HEK293 (cell line): ENCODE measurements at regions not wholly inside any gene's neighbourhood (a gene's known extent, or its start where the extent isn't known, plus 50 kb on each side); places are given as distances from the start of the nearest gene placed in this dataset.

ENCODE experiments used
- CTCF ChIA-PET: fragments of 350-600 bp; formaldehyde crosslinking; extraction: SDS; loops from one replicate; lab custom pipeline; 2021; ENCODE audit warnings: antibody characterized with exemption; lab: Yijun Ruan, JAX
- POLR2A ChIA-PET: fragments of 300-600 bp; formaldehyde crosslinking; extraction: SDS; loops from one replicate; lab custom pipeline; 2020; ENCODE audit warnings: antibody characterized with exemption, inconsistent platforms; lab: Yijun Ruan, JAX
- H3K27ac ChIP-seq: fragments of 200-500 bp; sonication (Bioruptor generic); 2 replicates; pipeline ENCODE4 v1.5.1; 2014; ENCODE audit warnings: low read depth, low read length, control low read depth, inconsistent platforms; ENCODE audit errors: extremely low read depth
- H3K36me3 ChIP-seq, 2 experiments: fragments of 200-500 bp in 1 of 2; sonication (Bioruptor generic) in 1 of 2; 1 replicate in 1 of 2; 2 replicates in 1 of 2; pipeline ENCODE4 v1.5.1; 2014 to 2017; ENCODE audit warnings: inconsistent platforms in 2 of 2, low read length in 2 of 2; ENCODE audit not compliant: control insufficient read depth in 2 of 2, insufficient read depth in 1 of 2
- H3K4me1 ChIP-seq: fragments of 200-500 bp; sonication (Bioruptor generic); 2 replicates; pipeline ENCODE4 v1.5.1; 2014; ENCODE audit warnings: mild to moderate bottlenecking, low read length, inconsistent platforms; ENCODE audit not compliant: control insufficient read depth, insufficient read depth
- H3K4me3 ChIP-seq: 2 replicates; pipeline ENCODE4 v1.5.1; 2011; ENCODE audit warnings: low read depth, mild to moderate bottlenecking, control low read depth, low read length, moderate library complexity
- H3K9me3 ChIP-seq: fragments of 200-500 bp; sonication (Bioruptor generic); 2 replicates; pipeline ENCODE4 v1.5.1; 2014; ENCODE audit warnings: low read depth, low read length, inconsistent platforms; ENCODE audit not compliant: control insufficient read depth, insufficient read depth
- BCL11A ChIP-seq: fragments of 450-650 bp; formaldehyde crosslinking; IDR thresholded peaks from 2 replicates; pipeline ENCODE4 v1.5.1; 2016; ENCODE audit warnings: low read depth, missing biosample characterization, missing genetic modification characterization
- BCL11B ChIP-seq: fragments of 450-650 bp; formaldehyde crosslinking; IDR thresholded peaks from 2 replicates; pipeline ENCODE4 v1.5.1; 2016; ENCODE audit warnings: low read depth, missing biosample characterization, missing genetic modification characterization
- ZBTB48 ChIP-seq: fragments of 450-650 bp; formaldehyde crosslinking; IDR thresholded peaks from 2 replicates; pipeline ENCODE4 v1.5.1; 2016; ENCODE audit warnings: missing biosample characterization, missing genetic modification characterization
- ZBTB7A ChIP-seq: fragments of 450-650 bp; formaldehyde crosslinking; IDR thresholded peaks from 2 replicates; pipeline ENCODE4 v1.5.1; 2016; ENCODE audit warnings: low read depth, missing biosample characterization, missing genetic modification characterization
- ZNF140 ChIP-seq: fragments of 450-650 bp; formaldehyde crosslinking; IDR thresholded peaks from 2 replicates; pipeline ENCODE4 v1.5.1; 2016; ENCODE audit warnings: missing biosample characterization, missing genetic modification characterization
- ZNF202 ChIP-seq: fragments of 450-650 bp; formaldehyde crosslinking; IDR thresholded peaks from 2 replicates; pipeline ENCODE4 v1.5.1; 2016; ENCODE audit warnings: missing biosample characterization, missing genetic modification characterization, borderline replicate concordance
- ZNF394 ChIP-seq: fragments of 450-650 bp; formaldehyde crosslinking; IDR thresholded peaks from 2 replicates; pipeline ENCODE4 v1.5.1; 2016; ENCODE audit warnings: missing biosample characterization, missing genetic modification characterization, mild to moderate bottlenecking, moderate library complexity, borderline replicate concordance
- ZNF404 ChIP-seq: fragments of 450-650 bp; formaldehyde crosslinking; IDR thresholded peaks from 2 replicates; pipeline ENCODE4 v1.5.1; 2017; ENCODE audit warnings: missing biosample characterization, missing genetic modification characterization
- ZNF561 ChIP-seq: fragments of 450-650 bp; IDR thresholded peaks from 2 replicates; pipeline ENCODE4 v1.5.1; 2018; ENCODE audit warnings: missing biosample characterization, missing genetic modification characterization, borderline replicate concordance
- ZNF654 ChIP-seq: fragments of 450-650 bp; formaldehyde crosslinking; IDR thresholded peaks from 2 replicates; pipeline ENCODE4 v1.5.1; 2016; ENCODE audit warnings: low read depth, missing biosample characterization, missing genetic modification characterization
- ZNF677 ChIP-seq: fragments of 450-650 bp; IDR thresholded peaks from 2 replicates; pipeline ENCODE4 v1.5.0; 2018; ENCODE audit warnings: missing biosample characterization, mild to moderate bottlenecking, missing genetic modification characterization, moderate library complexity
- ZNF747 ChIP-seq: fragments of 450-650 bp; formaldehyde crosslinking; IDR thresholded peaks from 2 replicates; pipeline ENCODE4 v1.5.1; 2016; ENCODE audit warnings: missing biosample characterization, missing genetic modification characterization
- ZNF776 ChIP-seq: fragments of 450-650 bp; formaldehyde crosslinking; IDR thresholded peaks from 2 replicates; pipeline ENCODE4 v1.5.0; 2017; ENCODE audit warnings: missing biosample characterization, missing genetic modification characterization, borderline replicate concordance
- ZNF837 ChIP-seq: fragments of 450-650 bp; formaldehyde crosslinking; IDR thresholded peaks from 2 replicates; pipeline ENCODE4 v1.5.1; 2016; ENCODE audit warnings: missing biosample characterization, missing genetic modification characterization
- TF ChIP-seq, protein P1 (sequence below): fragments of 450-650 bp; IDR thresholded peaks from 2 replicates; pipeline ENCODE4 v1.5.1; 2018; ENCODE audit warnings: missing biosample characterization, mild to moderate bottlenecking, missing genetic modification characterization
- TF ChIP-seq, protein P2 (sequence below): fragments of 450-650 bp; formaldehyde crosslinking; IDR thresholded peaks from 2 replicates; pipeline ENCODE4 v1.5.1; 2016; ENCODE audit warnings: missing biosample characterization, missing genetic modification characterization
- TF ChIP-seq, protein P3 (sequence below): fragments of 450-650 bp; formaldehyde crosslinking; IDR thresholded peaks from 2 replicates; pipeline ENCODE4 v1.5.1; 2016; ENCODE audit warnings: missing biosample characterization, missing genetic modification characterization, low read depth
- TF ChIP-seq, protein P4 (sequence below): fragments of 450-650 bp; formaldehyde crosslinking; IDR thresholded peaks from 2 replicates; pipeline ENCODE4 v1.5.1; 2016; ENCODE audit warnings: missing biosample characterization, missing genetic modification characterization, low read depth
- TF ChIP-seq, protein P5 (sequence below): fragments of 450-650 bp; formaldehyde crosslinking; IDR thresholded peaks from 2 replicates; pipeline ENCODE4 v1.5.1; 2017; ENCODE audit warnings: missing biosample characterization, missing genetic modification characterization

DNA sequence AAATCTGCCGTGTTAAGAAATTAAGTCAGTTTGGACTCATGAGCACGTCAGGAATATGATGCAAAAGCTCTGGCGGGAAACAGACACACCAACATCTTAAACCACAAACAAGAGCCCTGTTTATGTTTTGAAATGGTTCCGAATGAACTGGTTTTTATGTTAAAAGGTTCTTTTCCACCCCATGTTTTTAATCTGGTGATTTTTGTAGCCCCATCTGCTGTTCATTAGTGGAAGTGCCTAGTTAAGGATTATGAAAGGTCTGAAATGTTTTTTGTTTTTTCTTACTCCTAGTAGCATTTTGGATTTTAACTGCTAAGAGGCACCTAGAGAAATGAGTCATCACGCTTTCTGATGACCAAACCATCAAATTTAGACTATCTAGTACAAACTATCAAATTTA is 404.1 kb upstream of the MKI67 start:
- TF ChIP-seq, protein P1, sequence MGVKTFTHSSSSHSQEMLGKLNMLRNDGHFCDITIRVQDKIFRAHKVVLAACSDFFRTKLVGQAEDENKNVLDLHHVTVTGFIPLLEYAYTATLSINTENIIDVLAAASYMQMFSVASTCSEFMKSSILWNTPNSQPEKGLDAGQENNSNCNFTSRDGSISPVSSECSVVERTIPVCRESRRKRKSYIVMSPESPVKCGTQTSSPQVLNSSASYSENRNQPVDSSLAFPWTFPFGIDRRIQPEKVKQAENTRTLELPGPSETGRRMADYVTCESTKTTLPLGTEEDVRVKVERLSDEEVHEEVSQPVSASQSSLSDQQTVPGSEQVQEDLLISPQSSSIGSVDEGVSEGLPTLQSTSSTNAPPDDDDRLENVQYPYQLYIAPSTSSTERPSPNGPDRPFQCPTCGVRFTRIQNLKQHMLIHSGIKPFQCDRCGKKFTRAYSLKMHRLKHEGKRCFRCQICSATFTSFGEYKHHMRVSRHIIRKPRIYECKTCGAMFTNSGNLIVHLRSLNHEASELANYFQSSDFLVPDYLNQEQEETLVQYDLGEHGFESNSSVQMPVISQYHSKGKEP = no peak
- TF ChIP-seq ZNF654 (tag by site-specific recombination) (peak; percentile 32), ZNF747 (tag by site-specific recombination) (no peak)
- POLR2A ChIA-PET = no interaction called here
- H3K27ac ChIP-seq = no peak overlapping the region
- no peak overlapping the region for H3K4me3 ChIP-seq
- H3K9me3 ChIP-seq = no peaks in the 10 kb centered on the region
- CTCF ChIA-PET = interaction anchor here (0.6 to 5.6 kb wide), 5 partner anchors 10 to 262 kb away, joined by 3 to 27 read pairs (median 5); no protein-coding TSS in a partner anchor
- no peaks in the 10 kb centered on the region for H3K36me3 ChIP-seq
- peaks cover 17% of the 10 kb centered on the region for H3K4me1 ChIP-seq

DNA sequence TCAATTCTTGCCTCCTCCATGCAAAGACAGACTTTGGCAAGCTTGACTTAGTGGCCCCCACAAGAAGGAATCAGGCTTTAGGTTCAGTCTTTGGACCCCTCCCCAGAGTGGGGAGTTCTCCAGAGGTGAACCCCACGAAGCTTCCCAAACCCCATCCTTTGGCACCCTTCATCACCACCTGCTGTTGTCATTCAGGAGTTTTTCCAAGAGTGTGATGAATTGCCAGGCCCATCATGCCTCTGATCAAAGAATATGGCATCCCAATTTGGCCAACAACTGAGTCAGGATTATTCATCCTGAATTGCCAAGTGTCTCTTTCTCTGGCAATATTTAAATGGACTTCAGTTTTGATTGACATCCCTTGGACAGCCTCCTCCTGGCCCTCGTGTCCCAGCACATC is 404.7 kb upstream of the MKI67 start:
- H3K4me3 ChIP-seq = no peak overlapping the region
- no peaks in the 10 kb centered on the region for H3K9me3 ChIP-seq
- ChIA-PET CTCF (interaction anchor here (0.6 to 5.6 kb wide), 6 partner anchors 10 to 1542 kb away, joined by 3 to 27 read pairs (median 3); no protein-coding TSS in a partner anchor), POLR2A (no interaction called here)
- peaks cover 14% of the 10 kb centered on the region for H3K4me1 ChIP-seq
- TF ChIP-seq ZNF140 (tag by site-specific recombination) = no peak
- TF ChIP-seq, protein P2, sequence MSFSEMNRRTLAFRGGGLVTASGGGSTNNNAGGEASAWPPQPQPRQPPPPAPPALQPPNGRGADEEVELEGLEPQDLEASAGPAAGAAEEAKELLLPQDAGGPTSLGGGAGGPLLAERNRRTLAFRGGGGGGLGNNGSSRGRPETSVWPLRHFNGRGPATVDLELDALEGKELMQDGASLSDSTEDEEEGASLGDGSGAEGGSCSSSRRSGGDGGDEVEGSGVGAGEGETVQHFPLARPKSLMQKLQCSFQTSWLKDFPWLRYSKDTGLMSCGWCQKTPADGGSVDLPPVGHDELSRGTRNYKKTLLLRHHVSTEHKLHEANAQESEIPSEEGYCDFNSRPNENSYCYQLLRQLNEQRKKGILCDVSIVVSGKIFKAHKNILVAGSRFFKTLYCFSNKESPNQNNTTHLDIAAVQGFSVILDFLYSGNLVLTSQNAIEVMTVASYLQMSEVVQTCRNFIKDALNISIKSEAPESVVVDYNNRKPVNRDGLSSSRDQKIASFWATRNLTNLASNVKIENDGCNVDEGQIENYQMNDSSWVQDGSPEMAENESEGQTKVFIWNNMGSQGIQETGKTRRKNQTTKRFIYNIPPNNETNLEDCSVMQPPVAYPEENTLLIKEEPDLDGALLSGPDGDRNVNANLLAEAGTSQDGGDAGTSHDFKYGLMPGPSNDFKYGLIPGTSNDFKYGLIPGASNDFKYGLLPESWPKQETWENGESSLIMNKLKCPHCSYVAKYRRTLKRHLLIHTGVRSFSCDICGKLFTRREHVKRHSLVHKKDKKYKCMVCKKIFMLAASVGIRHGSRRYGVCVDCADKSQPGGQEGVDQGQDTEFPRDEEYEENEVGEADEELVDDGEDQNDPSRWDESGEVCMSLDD (tag by site-specific recombination) = no peak
- H3K36me3 ChIP-seq = no peaks in the 10 kb centered on the region
- no peak overlapping the region for H3K27ac ChIP-seq

DNA sequence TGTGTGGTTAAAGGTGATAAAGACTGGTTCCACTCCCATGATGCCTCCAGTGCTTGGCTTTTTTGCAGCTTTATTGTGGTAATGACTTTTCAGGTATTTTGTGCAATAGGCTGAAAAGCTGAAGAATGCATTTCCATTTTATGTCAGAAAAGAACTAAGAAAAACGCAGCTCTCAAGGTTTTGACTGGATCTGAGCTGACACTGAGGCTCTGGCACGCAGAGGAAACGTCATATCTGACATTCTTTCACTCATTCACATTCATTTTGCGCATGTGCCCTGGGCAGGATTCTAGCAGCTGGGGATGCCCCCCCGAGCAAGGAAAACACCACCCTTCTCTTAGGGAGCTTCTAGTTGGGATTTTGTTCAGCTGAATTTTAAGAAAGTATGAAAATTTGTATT is 408.5 kb upstream of the MKI67 start:
- no peak overlapping the region for H3K4me3 ChIP-seq
- H3K4me1 ChIP-seq = peaks cover 26% of the 10 kb centered on the region
- no peak overlapping the region for H3K27ac ChIP-seq
- CTCF ChIA-PET = interaction anchor here (0.5 to 0.7 kb wide), 3 partner anchors 52 to 847 kb away, joined by 3 to 5 read pairs (median 4); no protein-coding TSS in a partner anchor
- TF ChIP-seq BCL11A (no peak), ZNF561 (no peak), ZNF404 (tag by site-specific recombination) (no peak), ZBTB7A (tag by site-specific recombination) (no peak), ZNF837 (no peak), ZNF394 (tag by site-specific recombination) (no peak), ZNF202 (no peak), ZNF677 (tag by site-specific recombination) (no peak), ZBTB48 (tag by site-specific recombination) (no peak), ZNF776 (no peak), BCL11B (tag by site-specific recombination) (no peak)
- TF ChIP-seq, protein P3, sequence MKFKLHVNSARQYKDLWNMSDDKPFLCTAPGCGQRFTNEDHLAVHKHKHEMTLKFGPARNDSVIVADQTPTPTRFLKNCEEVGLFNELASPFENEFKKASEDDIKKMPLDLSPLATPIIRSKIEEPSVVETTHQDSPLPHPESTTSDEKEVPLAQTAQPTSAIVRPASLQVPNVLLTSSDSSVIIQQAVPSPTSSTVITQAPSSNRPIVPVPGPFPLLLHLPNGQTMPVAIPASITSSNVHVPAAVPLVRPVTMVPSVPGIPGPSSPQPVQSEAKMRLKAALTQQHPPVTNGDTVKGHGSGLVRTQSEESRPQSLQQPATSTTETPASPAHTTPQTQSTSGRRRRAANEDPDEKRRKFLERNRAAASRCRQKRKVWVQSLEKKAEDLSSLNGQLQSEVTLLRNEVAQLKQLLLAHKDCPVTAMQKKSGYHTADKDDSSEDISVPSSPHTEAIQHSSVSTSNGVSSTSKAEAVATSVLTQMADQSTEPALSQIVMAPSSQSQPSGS = no peak
- TF ChIP-seq, protein P4, sequence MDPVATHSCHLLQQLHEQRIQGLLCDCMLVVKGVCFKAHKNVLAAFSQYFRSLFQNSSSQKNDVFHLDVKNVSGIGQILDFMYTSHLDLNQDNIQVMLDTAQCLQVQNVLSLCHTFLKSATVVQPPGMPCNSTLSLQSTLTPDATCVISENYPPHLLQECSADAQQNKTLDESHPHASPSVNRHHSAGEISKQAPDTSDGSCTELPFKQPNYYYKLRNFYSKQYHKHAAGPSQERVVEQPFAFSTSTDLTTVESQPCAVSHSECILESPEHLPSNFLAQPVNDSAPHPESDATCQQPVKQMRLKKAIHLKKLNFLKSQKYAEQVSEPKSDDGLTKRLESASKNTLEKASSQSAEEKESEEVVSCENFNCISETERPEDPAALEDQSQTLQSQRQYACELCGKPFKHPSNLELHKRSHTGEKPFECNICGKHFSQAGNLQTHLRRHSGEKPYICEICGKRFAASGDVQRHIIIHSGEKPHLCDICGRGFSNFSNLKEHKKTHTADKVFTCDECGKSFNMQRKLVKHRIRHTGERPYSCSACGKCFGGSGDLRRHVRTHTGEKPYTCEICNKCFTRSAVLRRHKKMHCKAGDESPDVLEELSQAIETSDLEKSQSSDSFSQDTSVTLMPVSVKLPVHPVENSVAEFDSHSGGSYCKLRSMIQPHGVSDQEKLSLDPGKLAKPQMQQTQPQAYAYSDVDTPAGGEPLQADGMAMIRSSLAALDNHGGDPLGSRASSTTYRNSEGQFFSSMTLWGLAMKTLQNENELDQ (tag by site-specific recombination) = no peak
- TF ChIP-seq, protein P5, sequence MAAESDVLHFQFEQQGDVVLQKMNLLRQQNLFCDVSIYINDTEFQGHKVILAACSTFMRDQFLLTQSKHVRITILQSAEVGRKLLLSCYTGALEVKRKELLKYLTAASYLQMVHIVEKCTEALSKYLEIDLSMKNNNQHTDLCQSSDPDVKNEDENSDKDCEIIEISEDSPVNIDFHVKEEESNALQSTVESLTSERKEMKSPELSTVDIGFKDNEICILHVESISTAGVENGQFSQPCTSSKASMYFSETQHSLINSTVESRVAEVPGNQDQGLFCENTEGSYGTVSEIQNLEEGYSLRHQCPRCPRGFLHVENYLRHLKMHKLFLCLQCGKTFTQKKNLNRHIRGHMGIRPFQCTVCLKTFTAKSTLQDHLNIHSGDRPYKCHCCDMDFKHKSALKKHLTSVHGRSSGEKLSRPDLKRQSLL (tag by site-specific recombination) = no peak
- POLR2A ChIA-PET = no interaction called here
- H3K9me3 ChIP-seq = no peaks in the 10 kb centered on the region
- H3K36me3 ChIP-seq = no peaks in the 10 kb centered on the region
